Brain microvascular endothelial cell (primary cell): ENCODE measurements at regions not wholly inside any gene's neighbourhood (a gene's known extent, or its start where the extent isn't known, plus 50 kb on each side); places are given as distances from the start of the nearest gene placed in this dataset.

Source experiments
- DNase-seq: peaks from one replicate; pipeline ENCODE4 v3.0.0-alpha.2; 2020
- H3K27ac ChIP-seq: fragments of 250-450 bp; sonication (Bioruptor Pico); 2 replicates; pipeline ENCODE4 v1.5.1; 2020; ENCODE audit warnings: mild to moderate bottlenecking, moderate library complexity
- H3K27me3 ChIP-seq: fragments of 250-450 bp; sonication (Bioruptor Pico); replicated peaks from 2 replicates; pipeline ENCODE4 v1.5.1; 2020; ENCODE audit warnings: mild to moderate bottlenecking
- H3K36me3 ChIP-seq: fragments of 250-450 bp; sonication (Bioruptor Pico); replicated peaks from 2 replicates; pipeline ENCODE4 v1.5.1; 2020; ENCODE audit warnings: mild to moderate bottlenecking
- H3K4me3 ChIP-seq: 2 replicates; pipeline ENCODE4 v1.5.1; 2011; ENCODE audit warnings: low read depth, mild to moderate bottlenecking, control low read depth, low read length, moderate library complexity
- in situ Hi-C: cut with HindIII; loops from 2 replicates; pipeline ENCODE4 v1.10.0; 2017; ENCODE audit warnings: low sequenced_read_pairs, low pct_ligation_motif_present
- TF ChIP-seq, protein P1 (sequence below): IDR thresholded peaks from 2 replicates; pipeline ENCODE4 v1.5.1; 2011; ENCODE audit warnings: low read depth, mild to moderate bottlenecking, moderate library complexity, low read length, control low read depth, inconsistent platforms; ENCODE audit errors: missing control alignments

DNA sequence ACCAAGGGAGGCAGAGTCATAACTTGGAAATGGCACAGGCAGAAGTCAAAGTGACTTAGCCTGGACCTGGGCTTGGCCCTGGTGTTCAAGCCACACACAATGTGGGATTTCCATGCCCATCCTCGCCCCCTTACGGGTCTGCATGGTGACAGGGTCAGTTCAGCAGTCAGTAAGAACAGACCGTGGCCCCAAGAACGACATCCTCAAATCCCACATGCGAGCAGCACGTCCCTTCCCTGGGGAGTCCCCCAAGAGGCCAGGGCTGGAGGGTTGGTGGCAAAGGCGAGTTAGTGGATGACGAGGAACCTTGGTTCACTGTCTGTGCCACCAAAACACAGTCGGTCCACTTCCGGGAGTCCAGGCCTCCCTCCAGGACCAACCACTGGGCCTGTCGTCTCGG is 93.3 kb upstream of the MGMT start:
- in situ Hi-C loops, result no loop called here
- Histone ChIP-seq H3K27me3 (no peaks in the 10 kb centered on the region), H3K27ac (no peak overlapping the region), H3K36me3 (no peaks in the 10 kb centered on the region), H3K4me3 (no peak overlapping the region)
- DNase-seq, result no peak
- TF ChIP-seq, protein P1, sequence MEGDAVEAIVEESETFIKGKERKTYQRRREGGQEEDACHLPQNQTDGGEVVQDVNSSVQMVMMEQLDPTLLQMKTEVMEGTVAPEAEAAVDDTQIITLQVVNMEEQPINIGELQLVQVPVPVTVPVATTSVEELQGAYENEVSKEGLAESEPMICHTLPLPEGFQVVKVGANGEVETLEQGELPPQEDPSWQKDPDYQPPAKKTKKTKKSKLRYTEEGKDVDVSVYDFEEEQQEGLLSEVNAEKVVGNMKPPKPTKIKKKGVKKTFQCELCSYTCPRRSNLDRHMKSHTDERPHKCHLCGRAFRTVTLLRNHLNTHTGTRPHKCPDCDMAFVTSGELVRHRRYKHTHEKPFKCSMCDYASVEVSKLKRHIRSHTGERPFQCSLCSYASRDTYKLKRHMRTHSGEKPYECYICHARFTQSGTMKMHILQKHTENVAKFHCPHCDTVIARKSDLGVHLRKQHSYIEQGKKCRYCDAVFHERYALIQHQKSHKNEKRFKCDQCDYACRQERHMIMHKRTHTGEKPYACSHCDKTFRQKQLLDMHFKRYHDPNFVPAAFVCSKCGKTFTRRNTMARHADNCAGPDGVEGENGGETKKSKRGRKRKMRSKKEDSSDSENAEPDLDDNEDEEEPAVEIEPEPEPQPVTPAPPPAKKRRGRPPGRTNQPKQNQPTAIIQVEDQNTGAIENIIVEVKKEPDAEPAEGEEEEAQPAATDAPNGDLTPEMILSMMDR, result no peak

DNA sequence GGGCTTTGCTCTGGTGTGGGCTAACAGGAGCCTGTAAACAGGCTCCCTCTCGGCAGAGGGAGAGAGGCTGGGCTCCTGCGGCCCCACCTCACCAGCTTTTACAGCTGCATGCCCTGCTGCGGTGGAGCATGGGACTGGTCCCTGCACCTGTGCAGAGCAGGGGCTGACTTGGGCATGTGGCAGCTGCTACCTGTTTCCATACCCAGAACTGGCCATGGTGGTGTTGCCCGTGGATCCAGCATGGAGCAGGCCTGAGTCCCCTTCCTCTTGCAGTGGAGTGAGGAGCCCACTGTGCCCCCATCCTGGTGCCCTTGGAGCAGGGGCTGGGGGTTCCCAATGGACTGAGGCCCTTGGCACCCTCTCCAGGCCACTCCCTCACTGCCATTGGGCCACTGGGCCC is 91.9 kb upstream of the MGMT start:
- in situ Hi-C loops, result no loop called here
- no peak overlapping the region for H3K4me3 ChIP-seq
- H3K36me3 ChIP-seq, result no peaks in the 10 kb centered on the region
- TF ChIP-seq, protein P1, result no peak
- DNase-seq, result no peak
- H3K27me3 ChIP-seq, result no peaks in the 10 kb centered on the region
- no peak overlapping the region for H3K27ac ChIP-seq

DNA sequence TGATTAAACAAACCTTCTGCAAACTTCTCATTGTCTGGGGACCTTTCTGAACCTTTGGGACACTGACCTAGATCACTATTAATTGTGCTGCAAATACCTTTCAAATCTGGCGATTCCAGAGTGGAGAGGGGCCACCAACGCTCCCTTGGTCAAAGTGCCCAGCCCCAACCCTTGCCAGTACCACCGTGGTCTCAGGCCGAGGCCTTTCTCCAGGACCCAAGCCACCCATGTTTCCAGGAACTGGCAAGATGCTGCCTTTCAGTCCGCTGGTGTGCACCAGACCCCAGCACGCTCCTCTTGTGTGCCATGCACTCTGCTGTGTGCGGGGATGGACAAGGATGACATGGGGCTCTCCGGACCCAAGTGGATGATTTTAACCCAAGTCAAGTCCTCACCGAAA is 91.1 kb upstream of the MGMT start:
- Histone ChIP-seq H3K27me3 (no peaks in the 10 kb centered on the region), H3K4me3 (no peak overlapping the region), H3K36me3 (no peaks in the 10 kb centered on the region), H3K27ac (no peak overlapping the region)
- TF ChIP-seq, protein P1, result no peak
- DNase-seq, result no peak
- in situ Hi-C loops, result no loop called here

DNA sequence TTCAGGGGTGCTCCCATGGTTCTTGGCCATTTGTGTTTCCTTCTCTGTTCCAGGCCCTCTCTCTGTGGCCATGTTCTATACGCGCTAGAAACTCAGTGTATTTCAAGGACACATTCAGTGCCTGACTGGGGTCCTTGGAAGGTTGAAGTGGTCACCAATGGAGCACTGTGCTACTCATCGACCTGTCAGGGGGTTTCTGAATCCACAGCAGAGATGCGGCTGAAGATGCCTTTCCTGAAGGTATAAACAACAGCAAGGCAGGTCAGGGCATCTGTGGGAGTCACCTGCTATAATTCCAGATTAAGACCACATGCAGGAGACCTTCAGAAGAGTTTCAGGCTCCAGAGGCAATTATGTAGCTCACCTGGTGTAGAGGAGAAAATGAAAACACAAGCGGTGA is 86.8 kb upstream of the MGMT start:
- in situ Hi-C loops, result no loop called here
- no peak for DNase-seq
- H3K4me3 ChIP-seq, result no peak overlapping the region
- H3K27ac ChIP-seq, result no peak overlapping the region
- H3K36me3 ChIP-seq, result no peaks in the 10 kb centered on the region
- H3K27me3 ChIP-seq, result no peaks in the 10 kb centered on the region
- TF ChIP-seq, protein P1, result no peak

DNA sequence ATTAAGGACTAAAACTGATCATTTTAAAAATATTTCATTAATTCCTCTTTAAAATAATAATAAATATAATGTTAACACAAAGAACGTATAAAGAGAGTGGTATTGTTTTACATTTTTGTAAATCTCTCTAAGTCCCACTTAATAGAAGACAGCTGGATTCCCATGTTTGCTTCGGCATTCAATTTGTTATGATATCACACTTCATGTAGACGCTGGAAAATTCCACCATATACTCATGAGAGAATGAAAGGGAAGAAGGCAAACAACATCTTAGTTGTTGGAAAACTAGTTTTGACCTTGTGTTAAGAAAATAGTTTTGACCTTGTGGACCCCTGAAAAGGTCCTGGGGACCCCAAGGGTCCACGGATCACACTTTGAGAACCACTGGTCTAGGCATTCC is 85.3 kb upstream of the MGMT start:
- in situ Hi-C loops, result no loop called here
- Histone ChIP-seq H3K36me3 (no peaks in the 10 kb centered on the region), H3K4me3 (no peak overlapping the region), H3K27ac (no peak overlapping the region), H3K27me3 (no peaks in the 10 kb centered on the region)
- TF ChIP-seq, protein P1, result no peak
- no peak for DNase-seq

DNA sequence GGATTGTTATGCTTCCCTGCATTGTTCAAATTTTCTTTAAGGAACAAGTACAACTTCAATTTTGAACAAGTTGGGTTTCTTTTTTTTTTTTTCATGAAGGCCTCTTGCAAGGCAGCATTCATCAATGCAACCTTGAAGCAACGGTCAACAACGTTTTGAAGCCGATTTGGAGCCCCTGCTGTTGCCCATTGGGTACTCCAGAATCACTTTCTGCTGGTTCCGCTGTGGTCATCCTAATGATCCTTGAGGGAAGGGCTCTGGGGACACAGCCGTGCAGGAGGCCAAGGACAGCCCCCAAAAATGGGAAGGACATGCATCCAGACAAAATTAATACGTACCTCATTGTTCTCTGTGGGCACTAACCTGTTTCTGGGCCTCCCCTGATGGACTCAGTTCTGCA is 84.6 kb upstream of the MGMT start:
- Histone ChIP-seq H3K27me3 (no peaks in the 10 kb centered on the region), H3K27ac (no peak overlapping the region), H3K36me3 (no peaks in the 10 kb centered on the region), H3K4me3 (no peak overlapping the region)
- in situ Hi-C loops, result no loop called here
- TF ChIP-seq, protein P1, result no peak
- no peak for DNase-seq
